Hepatocyte (in vitro differentiated cells): ENCODE measurements at regions not wholly inside any gene's neighbourhood (a gene's known extent, or its start where the extent isn't known, plus 50 kb on each side); places are given as distances from the start of the nearest gene placed in this dataset.

Source experiments
- CTCF ChIP-seq: fragments of 200-600 bp; sonication (generic); IDR thresholded peaks from 2 replicates; pipeline ENCODE4 v1.5.1; 2016; ENCODE audit warnings: antibody characterized with exemption, mild to moderate bottlenecking; ENCODE audit not compliant: poor library complexity
- EZH2 ChIP-seq: fragments of 200-600 bp; sonication (generic); IDR thresholded peaks from 2 replicates; pipeline ENCODE4 v1.6.1; 2016; ENCODE audit warnings: antibody characterized with exemption, mild to moderate bottlenecking, borderline replicate concordance
- EZH2phosphoT487 ChIP-seq: fragments of 200-600 bp; sonication (generic); IDR thresholded peaks from one replicate; pipeline ENCODE4 v1.6.1; 2018; ENCODE audit warnings: antibody characterized with exemption, mild to moderate bottlenecking, low read depth, moderate library complexity; ENCODE audit not compliant: unreplicated experiment, severe bottlenecking

GRCh38 chr12:28993720-28994119, 155.4 kb upstream of the FAR2 start:
- no peak for TF ChIP-seq CTCF
- TF ChIP-seq EZH2phosphoT487 = no peak
- no peak for TF ChIP-seq EZH2
